WERI-Rb-1 (cell line): ENCODE measurements at regions not wholly inside any gene's neighbourhood (a gene's known extent, or its start where the extent isn't known, plus 50 kb on each side); places are given as distances from the start of the nearest gene placed in this dataset.

ENCODE experiments used
- DNase-seq: peaks from one replicate; pipeline ENCODE4 v3.0.0-alpha.2; 2020
- H3K27ac ChIP-seq: fragments of 250-450 bp; sonication (Bioruptor Pico); 2 replicates; pipeline ENCODE4 v1.5.1; 2020; ENCODE audit warnings: mild to moderate bottlenecking, moderate library complexity
- H3K27me3 ChIP-seq: fragments of 250-450 bp; sonication (Bioruptor Pico); 2 replicates; pipeline ENCODE4 v1.5.1; 2021; ENCODE audit warnings: mild to moderate bottlenecking, low read depth, moderate library complexity; ENCODE audit not compliant: insufficient read depth, severe bottlenecking
- H3K36me3 ChIP-seq: fragments of 250-450 bp; sonication (Bioruptor Pico); 2 replicates; pipeline ENCODE4 v1.5.1; 2020; ENCODE audit warnings: mild to moderate bottlenecking, moderate library complexity
- H3K4me3 ChIP-seq: 2 replicates; pipeline ENCODE4 v1.5.1; 2011; ENCODE audit warnings: low read depth, mild to moderate bottlenecking, control low read depth, low read length
- H3K9me3 ChIP-seq: fragments of 250-450 bp; sonication (Bioruptor Pico); 2 replicates; pipeline ENCODE4 v1.5.1; 2021; ENCODE audit warnings: mild to moderate bottlenecking, moderate library complexity; ENCODE audit not compliant: severe bottlenecking
- TF ChIP-seq, protein P1 (sequence below): IDR thresholded peaks from 2 replicates; pipeline ENCODE4 v1.5.1; 2011; ENCODE audit warnings: low read depth, mild to moderate bottlenecking, control low read depth, inconsistent platforms, low read length

DNA sequence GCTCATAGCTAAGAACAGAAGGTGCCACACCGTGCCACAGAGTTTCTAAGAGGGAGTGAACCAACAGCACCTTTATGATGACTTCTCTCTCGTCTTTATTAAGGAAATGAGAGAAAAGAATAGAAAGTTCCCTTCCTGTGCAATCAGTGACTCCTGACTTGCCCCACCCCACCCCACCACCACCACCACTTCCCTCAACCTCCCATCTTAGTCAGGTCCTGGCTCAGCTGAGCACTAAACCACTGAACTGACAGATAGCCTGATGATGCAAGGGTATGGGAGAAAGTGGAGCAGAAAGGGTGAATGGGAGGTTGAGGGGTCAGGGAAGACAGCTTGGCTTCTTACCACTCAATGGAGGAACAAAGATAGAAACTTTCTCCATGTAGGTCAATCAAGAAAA is 75.2 kb upstream of the RMDN2 start:
- H3K36me3 ChIP-seq = no peaks in the 10 kb centered on the region
- H3K27me3 ChIP-seq = no peaks in the 10 kb centered on the region
- no peaks in the 10 kb centered on the region for H3K9me3 ChIP-seq
- TF ChIP-seq, protein P1, sequence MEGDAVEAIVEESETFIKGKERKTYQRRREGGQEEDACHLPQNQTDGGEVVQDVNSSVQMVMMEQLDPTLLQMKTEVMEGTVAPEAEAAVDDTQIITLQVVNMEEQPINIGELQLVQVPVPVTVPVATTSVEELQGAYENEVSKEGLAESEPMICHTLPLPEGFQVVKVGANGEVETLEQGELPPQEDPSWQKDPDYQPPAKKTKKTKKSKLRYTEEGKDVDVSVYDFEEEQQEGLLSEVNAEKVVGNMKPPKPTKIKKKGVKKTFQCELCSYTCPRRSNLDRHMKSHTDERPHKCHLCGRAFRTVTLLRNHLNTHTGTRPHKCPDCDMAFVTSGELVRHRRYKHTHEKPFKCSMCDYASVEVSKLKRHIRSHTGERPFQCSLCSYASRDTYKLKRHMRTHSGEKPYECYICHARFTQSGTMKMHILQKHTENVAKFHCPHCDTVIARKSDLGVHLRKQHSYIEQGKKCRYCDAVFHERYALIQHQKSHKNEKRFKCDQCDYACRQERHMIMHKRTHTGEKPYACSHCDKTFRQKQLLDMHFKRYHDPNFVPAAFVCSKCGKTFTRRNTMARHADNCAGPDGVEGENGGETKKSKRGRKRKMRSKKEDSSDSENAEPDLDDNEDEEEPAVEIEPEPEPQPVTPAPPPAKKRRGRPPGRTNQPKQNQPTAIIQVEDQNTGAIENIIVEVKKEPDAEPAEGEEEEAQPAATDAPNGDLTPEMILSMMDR = no peak
- no peak overlapping the region for H3K4me3 ChIP-seq
- no peak for DNase-seq
- no peak overlapping the region for H3K27ac ChIP-seq

DNA sequence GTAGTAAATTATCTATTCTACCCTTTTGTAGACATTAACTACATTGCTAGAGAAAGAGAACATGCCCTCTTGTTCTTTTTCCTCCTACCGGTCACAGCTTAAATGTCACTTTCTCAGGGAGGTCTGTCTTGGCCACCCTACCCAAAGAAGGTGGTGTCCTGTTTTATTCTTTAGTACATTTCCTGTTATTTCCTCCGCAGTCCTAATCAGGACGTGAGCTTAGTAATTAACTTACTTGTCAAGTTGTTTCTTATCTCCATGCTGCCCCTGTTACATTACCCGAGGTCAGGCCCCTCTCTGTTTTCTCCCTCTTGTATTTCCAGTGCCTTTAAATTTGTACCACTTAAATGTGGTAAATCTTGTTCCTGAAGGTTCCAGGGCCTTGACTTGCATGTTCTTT is 73.7 kb upstream of the RMDN2 start:
- TF ChIP-seq, protein P1 = no peak
- H3K27ac ChIP-seq = no peak overlapping the region

GRCh38 chr2:37851828-37852584 is 73.1 kb upstream of the RMDN2 start:
- no peaks in the 10 kb centered on the region for H3K27me3 ChIP-seq
- TF ChIP-seq, protein P1 = no peak
- no peak overlapping the region for H3K27ac ChIP-seq
- H3K9me3 ChIP-seq = no peaks in the 10 kb centered on the region
- H3K36me3 ChIP-seq = no peaks in the 10 kb centered on the region
- no peak overlapping the region for H3K4me3 ChIP-seq
- no peak for DNase-seq

More for the DNA sequence above, 73.7 kb upstream of the RMDN2 start:
- H3K36me3 ChIP-seq = no peaks in the 10 kb centered on the region
- no peaks in the 10 kb centered on the region for H3K27me3 ChIP-seq
- H3K9me3 ChIP-seq = no peaks in the 10 kb centered on the region
- no peak overlapping the region for H3K4me3 ChIP-seq
- no peak for DNase-seq

DNA sequence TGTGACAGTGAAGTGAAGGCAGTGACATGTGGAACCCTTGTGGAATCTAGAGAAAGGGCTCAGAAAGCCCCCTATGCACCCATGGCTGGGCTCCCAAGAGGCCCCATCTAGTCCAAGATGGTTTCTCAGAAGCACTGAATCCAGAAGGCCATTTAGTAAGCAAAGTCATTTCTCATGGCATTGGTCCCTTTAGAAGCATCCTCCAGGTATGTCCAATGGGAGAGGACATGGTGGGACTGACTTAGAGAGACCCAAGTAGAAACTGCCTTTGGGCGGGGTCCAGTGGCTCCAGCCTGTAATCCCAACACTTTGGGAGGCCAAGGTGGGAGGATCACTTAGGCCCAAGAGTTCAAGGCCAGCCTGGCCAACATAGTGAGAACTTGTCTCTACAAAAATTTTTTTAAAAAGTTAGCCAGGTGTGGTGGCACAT is 72.5 kb upstream of the RMDN2 start:
- TF ChIP-seq, protein P1 = no peak
- no peak overlapping the region for H3K4me3 ChIP-seq
- H3K27me3 ChIP-seq = no peaks in the 10 kb centered on the region
- H3K27ac ChIP-seq = no peak overlapping the region
- no peak for DNase-seq
- no peaks in the 10 kb centered on the region for H3K36me3 ChIP-seq
- no peaks in the 10 kb centered on the region for H3K9me3 ChIP-seq

DNA sequence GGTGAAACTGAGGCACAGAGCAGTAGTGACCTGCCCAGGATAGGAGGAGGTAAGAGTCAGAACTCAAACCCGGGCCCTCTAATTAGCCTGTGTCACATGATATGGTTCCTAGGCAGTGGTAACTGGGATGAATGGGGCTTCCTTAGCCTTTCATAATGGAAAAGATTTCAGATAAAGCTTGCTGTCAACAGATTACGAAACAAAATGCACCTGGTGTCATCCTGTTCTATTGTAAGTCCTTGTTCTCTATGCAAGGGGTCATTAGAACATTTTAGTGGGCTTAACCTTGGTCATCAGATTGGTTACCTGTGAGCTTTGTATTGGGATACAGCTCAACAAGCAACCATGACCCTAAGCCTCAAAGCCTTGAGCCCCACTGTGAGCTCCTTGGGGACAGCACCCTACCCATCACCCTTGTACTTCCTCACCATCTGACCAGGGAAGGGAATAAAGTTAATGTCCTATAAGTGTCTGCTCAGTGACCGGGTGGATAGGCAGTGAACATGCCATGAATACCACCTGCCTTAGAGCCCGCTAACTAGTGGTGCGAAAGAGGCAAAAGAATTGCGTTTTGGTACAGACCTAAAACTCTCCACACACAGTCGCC is 70.3 kb upstream of the RMDN2 start:
- TF ChIP-seq, protein P1 = no peak
- H3K27ac ChIP-seq = no peak overlapping the region
- no peak overlapping the region for H3K4me3 ChIP-seq
- no peaks in the 10 kb centered on the region for H3K36me3 ChIP-seq
- no peak for DNase-seq
- peaks cover 11% of the 10 kb centered on the region for H3K9me3 ChIP-seq
- no peaks in the 10 kb centered on the region for H3K27me3 ChIP-seq
